ENCODE measurements at regions not wholly inside any gene's neighbourhood (a gene's known extent, or its start where the extent isn't known, plus 50 kb on each side); places are given as distances from the start of the nearest gene placed in this dataset.

DNA sequence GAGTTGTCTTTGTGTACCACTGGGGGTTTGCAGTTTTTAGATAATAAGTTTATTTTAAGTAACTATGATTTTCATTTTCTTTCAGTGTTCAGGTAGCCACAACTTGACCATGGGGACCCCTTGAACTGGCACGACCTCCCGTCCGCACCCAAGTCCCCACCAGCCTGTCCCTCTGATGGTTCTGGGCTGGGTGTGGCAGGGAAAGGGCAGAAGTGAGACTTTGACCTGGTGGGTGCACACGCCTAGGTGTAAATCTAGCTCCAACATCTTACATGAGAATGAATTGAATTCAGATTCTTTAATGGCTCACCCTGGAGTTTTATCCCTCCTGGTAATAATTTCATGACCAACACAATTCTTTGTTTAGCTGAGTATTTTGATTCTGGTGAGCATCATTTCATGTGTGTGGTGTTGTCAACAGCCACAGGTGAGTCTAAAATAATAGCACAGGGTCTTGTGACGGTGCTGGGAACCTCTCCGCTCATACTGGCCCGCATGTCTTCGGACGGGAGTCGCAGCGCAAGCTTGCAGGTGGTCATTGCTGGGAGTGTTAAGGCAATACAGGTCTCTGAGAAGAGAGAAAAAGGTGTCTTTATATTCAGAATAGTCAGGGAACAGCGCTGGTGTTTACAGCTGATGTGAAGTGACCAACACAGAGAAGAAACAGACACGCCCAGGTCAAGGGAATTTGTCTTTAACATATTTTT is 50.8 kb upstream of the POFUT2 start:
- no peak for DNase-seq

DNA sequence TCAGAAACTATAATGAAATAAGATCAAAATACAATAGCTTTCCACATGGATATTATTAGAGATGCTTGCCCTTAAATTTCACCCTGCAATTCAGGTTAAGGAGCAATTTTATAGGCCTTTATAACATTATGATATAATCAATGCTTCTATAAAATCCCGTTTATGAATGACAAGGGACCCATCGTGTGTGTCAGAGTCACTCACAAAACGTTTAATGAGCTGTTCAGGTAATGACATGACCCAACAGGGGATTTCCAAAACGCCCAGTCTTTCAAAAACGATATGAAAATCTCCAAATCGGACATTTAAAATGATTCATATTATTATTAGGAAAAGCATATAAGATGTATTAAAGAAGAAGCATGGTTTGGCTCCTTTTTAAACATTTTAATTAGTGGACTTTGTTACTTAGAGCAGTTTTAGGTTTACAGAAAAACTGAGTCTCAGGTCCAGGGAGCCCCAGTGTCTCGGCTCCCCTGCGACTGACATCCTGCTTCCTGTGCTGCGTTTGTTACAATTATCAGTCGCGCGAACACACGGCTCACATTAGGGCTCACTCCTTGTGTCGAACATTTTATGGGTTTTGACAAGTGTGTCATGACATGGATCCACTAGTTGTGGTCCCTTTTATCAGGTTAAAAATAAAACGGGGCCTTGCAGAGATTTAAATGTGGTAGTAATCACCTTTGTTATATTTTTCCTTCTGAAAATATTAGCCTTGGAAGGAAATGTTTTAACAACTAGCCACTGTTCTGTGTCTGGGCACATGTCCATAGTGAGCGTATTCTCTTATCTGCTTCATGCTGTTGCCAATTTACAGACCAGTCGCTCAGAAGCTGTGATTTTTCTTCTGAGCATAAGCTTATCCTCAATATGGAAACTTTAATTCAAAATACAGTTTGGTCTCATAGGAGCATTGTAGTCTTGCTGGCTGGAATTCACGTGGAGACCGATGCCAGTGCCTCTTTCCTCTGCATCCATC is 52.0 kb upstream of the POFUT2 start:
- no peak for DNase-seq

DNA sequence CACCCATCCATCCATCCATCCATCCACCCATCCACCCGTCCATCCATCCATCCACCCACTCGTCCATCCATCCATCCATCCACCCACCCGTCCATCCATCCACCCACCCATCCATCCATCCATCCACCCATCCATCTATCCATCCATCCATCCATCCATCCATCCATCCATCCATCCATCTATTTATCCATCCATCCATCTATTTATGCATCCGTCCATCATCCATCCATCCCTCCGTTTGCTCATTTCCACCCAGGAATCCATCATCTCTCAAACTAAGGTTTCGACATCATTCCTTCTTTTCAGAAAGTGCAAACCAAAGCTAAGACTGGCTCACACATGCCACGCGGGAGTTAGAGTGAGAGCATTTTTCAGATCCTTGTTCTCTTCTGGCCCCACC is 52.8 kb upstream of the POFUT2 start:
- DNase-seq, result no peak

DNA sequence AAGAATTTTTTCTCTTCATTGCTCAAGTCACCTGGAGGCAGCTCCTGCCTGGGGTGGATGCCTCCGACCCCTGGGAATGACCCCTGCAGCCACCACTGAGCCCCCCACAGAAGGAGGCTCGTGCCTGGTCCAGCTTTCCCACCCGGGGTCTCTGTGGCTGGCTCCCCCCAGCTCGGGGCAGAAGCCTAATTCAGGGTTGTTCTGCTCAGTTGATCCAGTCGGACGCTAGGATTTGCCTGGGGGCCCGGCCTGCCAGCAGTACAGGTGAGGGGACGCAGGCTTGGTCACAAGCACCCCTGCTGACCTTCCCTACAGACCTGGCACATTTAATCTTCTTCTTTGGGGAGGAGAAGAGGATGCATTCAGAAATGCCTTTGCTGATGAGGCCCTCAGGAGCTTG is 53.6 kb upstream of the POFUT2 start:
- no peak for DNase-seq

DNA sequence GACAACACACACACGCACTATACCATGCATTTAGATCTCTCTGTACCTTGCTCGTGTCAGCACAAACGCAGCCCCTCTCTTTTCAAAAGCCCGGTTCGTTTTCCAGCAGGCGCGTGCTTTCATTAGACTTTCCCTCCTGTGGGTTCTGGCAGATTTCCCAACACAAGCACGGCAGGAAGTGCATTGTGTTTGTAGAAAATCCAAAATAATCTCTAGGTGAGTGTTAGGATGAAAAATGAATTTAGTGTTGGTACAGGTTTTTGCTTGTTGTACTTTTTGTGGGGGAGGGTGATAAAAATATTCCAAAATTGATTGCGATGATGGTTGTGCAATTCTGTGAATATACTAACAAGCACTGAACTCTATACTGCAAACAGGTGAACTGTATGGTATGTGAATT is 54.1 kb upstream of the POFUT2 start:
- no peak for DNase-seq

DNA sequence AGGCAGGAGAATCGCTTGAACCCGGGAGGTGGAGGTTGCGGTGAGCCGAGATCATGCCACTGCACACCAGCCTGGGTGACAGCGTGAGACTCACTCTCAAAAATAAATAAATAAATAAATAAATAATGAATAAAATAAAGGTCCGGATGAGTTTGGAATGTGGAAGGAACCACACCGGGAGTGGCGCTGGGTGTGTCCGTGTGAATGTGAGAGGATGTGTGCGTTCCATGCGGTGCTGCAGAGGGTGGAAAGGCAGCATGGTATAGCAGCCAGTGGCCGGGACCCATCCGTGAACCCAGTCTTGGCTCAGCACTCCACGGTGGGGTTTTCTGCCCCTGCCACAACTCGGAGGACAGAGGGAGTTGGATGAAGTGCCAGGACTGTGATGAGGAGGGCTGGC is 56.2 kb upstream of the POFUT2 start:
- DNase-seq, result no peak

DNA sequence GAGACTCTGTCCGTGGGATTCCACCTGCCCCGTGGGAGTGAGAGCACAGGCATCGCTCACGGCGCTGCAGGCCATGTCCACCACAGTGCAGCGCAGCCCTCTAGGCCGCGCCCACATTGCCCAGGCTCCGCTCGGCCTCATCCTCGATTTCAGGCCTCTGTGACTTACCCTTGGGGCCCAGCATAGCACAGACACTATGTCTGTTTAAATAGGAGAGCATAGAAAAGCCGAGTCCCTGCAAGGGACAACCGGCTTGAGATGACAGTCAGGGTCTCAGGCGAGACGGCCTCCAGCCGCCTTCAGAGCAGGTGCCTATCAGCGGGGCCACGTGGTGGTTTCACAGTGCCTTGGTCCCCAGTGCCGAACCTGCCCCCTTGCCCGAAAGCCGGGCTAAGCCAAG is 56.9 kb upstream of the POFUT2 start:
- DNase-seq, result no peak

DNA sequence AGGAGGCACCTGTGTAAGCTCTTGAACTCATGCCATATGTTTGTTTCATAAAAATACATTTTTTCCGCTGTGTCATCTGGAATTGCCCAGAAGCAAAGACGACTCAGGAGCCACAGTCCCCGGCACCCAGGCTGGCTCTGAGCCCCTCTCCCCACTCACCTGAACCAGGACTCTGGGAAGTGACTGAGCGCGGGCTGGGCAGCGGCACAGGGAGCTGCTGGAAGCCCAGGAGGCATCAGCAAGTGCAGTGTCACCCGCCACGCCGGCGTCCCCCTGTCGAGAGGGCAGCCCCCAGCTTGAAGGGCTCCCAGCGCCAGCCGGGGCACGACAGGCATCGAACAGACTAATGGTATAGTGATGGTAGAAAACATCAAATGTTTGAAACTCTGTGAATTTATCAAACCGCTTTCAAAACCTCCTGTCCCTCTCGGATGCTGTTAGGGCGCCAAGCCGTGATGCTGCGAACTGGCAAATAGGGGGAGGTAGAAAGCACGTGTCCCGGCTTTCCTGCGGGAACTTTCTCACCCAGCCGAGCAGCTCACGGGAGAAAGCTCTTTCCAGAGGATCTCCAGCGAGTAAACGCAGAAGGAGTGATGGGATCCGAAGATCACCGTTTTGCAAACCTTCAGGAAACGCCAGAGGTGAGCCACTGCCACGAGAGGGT is 57.8 kb upstream of the COL18A1 start:
- DNase-seq, result peak; percentile 57

DNA sequence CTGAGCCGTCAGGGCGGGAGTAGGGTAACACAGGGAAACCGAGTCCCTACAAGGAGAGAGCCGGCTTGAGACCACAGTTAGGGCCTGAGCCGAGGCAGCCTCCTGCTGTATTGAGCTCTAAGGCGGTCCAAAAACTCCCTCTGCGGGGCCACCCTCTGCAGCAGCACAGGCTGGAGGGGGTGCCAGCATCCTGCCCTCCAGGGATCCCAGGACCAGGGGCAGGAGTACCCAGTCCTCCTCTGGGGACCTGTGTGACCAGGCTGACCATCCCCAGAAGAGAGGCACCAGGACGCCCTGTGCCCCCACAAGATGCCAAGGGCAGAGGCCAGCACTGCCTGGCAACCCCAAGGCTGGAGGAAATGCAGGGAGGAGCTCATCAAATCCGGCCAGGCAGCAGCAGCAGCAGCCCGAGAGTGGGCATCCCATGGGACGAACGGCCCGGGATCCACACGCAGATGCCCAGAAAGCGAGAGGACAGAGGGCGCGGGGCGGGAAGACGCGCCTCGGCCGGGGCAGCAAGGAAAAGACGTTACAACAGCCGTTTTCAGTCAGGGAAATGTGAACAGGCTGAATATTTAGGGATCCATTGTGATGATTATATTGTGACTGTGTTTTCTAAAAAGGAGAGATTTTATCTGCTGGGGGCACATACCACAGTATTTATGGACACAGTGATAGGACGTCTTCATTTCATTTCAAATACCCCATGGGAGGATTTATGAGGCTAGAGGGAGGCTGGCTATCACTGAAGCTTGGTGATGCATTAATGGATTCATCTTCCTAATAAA is 57.1 kb upstream of the COL18A1 start:
- DNase-seq, result peak; percentile 47

DNA sequence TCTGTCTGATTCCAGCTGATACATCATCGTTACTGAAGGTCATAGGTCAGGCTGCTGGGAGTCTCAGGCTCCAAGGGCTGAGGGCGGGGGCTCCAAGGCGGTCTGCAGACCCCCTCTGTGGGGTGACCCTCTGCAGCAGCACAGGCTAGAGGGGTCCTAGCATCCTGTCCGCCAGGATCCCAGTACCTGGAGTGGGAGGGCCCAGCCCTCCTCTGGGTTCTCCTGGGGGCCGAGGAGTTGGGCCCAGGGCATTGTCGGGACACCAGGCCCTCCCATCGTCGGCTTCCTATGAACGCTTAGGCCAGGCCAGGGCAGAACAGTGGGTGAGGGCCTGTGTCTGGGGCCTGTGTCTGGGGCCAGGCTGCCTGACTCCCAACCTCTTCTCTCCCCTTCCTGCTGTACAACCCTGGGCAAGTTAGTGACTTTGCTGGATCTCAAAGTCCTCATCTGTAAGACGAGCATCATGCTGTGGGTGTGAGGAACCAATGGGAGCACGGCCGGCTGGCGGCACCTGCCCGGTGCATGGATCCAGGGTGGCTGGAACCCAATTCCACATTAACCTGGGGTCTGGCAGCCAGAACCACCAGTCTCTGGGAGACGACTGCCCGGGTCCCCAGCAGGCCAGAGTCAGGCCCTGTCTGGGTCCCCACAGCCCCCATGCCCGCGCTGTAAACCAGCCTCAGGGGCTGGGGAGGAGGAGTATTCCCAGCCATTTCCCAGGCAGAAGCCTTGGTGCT is 56.2 kb upstream of the COL18A1 start:
- DNase-seq, result no peak

DNA sequence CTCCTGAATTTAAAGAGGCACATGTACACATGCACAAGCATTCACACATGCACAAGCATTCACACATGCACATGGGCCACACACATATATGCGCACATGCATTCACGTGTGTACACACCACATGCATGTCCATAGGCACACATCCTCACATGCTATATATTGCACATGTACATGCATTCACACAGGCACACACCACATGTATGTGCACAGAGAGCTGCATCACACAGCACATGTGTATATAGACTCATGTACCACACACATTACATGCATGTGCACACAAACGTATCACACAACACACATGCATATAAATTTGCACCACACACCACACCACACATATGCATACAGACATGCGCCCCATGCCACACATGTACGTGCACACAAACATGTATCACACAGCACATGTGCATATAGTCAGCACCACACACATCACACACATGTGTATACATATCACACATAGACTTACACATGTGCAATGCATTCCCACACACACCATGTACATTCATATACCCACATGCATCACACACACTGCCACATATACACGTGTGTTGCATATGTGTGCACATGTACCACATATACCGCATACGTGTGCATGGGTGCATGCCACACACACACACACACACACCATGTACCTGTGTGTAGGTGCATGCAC is 54.6 kb upstream of the COL18A1 start:
- no peak for DNase-seq

DNA sequence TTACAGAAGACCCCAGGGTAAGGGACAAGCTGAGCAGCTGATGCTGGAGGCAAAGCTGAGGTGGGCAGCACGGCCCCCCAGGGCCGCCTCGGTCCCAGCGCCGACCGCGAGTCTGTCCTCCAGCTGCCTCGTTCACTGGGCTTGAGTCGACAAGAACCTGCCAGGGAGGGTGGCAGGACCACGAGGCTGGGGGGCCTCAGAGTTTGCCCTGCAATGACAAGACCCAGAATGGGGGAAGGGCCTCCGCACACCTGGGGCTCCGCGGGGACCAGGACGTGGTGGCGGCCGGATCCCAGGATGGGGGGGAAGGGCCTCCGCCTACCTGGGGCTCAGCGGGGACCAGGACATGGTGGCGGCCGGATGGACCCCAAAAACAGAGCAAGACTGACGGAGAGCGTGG is 53.9 kb upstream of the COL18A1 start:
- peak; percentile 51 for DNase-seq

DNA sequence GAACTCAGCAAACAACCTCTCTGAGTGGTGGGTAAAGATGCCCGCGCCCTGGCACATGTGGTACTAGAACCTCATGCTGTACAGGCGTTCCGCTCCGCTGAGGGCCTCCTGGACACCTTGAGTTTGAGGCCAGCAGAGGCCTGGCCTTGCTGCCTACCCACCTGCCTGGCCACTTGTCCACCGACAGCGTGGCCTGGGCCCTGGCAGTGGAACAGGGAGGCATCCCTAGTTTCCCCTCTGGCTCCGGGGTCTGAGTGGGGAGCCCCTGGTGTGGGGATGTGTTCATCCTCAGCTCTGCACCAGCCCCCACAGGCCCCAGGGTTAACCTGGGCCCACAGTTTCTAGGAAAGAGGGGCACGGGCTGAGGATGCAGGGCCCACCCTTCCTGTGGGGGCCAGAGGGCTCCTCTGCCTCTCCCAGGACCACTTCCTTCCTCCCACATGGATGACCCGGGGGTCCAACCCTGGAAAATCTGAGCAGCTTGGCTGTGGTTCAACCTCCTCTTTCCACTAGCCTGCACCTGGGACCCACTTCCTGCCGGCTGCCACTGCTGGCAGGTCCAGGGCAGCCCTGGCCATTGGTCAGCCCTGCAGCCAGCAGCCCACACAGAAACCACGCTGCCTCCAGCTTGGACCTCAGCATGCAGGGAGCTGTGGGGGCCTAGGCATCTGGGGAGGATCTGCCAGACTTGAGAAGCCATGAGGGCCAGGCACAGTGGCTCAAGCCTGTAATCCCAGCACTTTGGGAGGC is 53.3 kb upstream of the COL18A1 start:
- peak; percentile 56 for DNase-seq

DNA sequence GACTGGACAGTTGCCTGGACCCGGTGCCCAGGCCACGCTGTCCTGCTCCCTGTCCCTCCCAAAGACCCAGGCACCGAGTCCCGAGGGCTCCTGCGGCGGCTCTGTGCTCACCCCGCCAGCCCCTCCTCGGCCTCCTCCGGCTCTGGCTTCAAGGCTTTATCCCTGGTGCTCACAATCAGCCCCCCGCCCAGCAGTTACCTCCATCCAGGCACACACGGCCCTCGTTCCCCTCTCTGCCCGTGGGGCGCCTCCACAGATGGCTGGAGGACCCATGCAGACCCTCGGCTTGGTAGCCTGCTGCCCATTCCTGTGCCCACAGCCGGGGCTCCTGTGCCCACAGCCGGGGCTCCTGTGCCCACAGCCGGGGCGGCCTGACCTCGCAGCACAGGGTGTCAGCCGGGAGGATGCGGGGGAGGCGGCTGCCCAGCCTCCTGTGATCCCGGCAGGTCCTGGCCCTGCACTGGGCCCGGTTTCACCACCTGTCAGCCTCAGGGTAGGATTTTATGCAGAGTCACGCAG is 52.3 kb upstream of the COL18A1 start:
- DNase-seq, result peak; percentile 53

DNA sequence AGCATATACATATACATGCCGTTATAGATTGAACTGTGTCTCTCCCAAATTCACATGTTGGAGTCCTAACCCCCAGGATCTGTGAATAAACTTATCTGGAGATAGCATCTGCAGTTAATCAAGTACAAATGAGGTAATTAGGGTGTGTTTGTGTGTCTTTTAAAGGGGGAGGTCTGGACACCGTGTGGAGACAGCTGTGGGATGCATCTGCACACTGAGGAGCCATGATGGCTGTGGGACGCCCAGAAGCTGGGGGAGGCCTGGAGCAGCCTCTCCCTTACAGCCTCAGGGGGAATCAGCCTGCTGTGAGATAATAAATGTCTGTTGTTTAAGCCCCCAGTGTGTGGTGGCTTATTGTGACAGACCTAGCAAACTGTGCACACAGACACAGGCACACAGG is 51.8 kb upstream of the COL18A1 start:
- peak; percentile 64 for DNase-seq

DNA sequence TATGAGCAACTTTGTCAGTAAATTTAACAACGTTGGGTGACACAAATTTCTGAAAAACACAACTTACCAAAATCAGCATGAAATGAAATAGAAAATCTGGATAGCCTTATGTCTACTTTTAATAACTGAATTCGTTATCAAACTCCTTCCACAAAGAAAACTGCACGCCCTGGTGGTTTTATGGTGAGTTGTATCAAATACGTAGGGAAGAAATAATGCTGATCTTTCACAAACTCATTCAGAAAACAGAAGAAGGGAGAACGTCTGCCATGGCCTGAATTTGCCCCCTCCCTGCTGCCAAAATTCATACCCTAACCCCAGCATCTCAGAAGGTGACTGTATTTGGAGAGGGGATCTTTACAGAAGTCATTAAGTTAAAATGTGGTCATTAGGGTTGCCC is 50.0 kb upstream of the COL18A1 start:
- no peak for DNase-seq
